ENCODE measurements at regions not wholly inside any gene's neighbourhood (a gene's known extent, or its start where the extent isn't known, plus 50 kb on each side); places are given as distances from the start of the nearest gene placed in this dataset.
"Not testable (repeated sequence)": the region's sequence is repeated elsewhere in the genome, so short reads cannot be mapped to it uniquely, and the experiment has no call there.

DNA sequence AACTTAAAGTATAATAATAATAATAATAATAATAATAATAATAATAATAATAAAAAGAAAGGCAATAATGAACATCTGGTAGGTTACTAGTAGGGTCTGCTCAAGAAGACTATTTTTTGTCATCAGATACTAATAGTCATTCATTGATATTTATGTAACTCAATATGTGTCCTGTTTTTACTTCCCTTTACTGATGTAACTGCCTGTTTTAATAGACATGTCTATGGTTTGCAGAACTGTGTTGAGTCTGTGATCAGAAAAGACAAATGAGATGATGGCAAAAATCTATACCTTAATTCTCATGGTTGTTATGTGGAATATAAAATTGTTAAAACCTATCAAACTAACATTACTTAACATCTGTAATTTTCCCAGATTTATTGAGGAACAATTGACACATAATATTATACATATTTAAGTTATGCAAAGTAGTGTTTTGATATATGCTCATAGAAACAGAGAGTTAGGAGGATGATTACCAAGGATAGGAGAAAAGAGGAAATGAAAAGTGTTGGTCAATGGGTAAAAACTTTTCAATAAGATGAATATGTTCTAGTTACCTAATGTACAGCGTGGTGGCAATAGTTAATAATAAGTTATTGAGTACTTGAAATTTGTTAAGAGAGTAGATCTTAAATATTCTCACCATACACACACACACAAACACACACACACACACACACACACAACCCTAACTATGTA, 699.4 kb downstream of the ZPLD1 start:
- no peak for DNase-seq (ENCODE audit: low read depth in 4 of 4, low spot score in 3 of 4)

GRCh38 chr3:103136621-103137020, 701.8 kb downstream of the ZPLD1 start:
- DNase-seq (ENCODE audit: low read depth in 4 of 4, low spot score in 3 of 4) = no peak

DNA sequence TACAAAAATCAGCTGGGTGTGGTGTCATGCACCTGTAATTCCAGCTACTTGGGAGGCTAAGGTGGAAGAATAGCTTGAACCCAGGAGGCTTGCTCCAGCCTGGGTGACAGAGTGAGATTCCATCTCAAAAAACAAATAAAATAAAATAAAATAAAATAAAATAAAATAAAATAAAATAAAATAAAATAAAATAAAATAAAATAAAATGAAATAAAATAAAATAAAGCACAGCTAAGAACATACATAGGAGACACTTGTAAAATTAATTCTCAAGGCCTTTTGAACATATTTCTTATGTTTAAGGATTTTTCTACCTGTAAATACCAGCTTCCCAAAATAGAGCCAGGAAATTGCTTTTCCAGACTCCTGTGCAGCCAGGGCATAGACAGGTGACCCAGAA, 703.0 kb downstream of the ZPLD1 start:
- DNase-seq (ENCODE audit: low read depth in 4 of 4, low spot score in 3 of 4) = no peak

DNA sequence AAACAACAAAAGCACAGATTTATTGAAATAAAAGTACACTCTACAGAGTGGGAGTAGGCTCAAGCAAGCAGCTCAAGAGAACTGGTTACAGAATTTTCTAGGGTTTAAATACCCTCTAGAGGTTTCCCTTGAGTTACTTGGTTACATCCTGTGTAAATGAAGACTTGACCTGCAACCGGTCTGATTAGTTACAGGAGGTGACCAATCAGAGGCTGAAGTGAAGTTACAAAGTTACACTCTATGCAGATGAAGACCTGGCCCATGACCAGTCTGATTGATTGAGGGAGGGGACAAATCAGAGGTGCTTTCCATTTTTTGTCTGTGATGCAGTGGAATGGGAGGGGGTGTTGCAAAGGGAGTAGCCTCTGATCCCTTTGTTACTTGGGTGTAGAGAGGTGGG, 723.4 kb downstream of the ZPLD1 start:
- DNase-seq (ENCODE audit: low read depth in 4 of 4, low spot score in 3 of 4) = no peak

DNA sequence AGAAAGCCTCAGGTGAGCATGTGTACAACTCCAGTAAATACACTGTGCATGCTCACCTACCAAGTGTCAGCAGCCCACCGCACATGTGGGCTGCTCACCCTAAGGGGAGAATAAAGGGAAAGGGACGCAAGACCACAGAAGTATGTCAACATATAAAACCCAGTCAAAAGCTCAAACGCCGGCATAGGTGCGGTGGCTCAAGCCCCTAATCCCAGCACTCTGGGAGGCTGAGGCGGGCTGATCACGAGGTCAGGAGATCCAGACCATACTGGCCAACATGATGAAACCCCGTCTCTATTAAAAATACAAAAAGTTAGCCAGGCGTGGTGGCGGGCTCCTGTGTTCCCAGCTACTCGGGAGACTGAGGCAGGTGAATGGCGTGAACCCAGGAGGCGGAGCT, 732.1 kb downstream of the ZPLD1 start:
- no peak for DNase-seq (ENCODE audit: low read depth in 4 of 4, low spot score in 3 of 4)

DNA sequence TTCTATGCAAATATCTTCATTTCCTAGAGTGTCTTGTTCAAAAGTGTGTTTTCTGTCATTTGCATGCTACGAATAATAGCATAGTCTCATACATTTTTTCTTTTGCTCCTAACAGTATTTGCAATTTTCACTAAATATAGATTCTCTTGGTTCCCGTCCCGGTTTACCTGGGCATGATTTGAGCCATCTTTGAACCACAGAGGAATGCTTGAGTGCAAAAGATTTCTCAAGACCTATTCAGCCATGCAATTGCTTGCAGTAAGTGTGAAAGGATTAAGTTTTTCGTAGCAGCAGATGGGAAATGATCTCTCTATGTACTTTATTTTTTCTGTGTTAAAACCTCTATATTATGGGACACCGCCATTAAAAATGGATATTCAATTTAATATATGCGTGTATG, 733.0 kb downstream of the ZPLD1 start:
- no peak for DNase-seq (ENCODE audit: low read depth in 4 of 4, low spot score in 3 of 4)

DNA sequence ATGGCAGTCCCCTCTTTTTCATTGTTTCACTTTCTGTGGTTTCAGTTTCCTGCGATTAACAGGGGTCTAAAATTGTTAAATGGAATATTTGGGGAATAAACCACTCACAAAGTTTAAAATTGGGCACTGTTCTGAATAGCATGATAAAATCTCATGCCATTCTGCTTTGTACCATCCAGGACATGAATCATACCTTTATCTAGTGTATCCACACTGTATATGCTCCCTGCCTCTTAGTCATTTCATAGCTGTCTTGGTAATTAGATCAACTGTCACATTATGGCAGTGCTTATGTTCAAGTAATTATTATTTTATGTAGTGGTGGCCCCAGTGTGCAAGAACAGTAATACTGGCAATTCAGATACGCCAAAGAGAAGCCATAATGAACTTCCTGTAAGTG, 734.5 kb downstream of the ZPLD1 start:
- DNase-seq (ENCODE audit: low read depth in 4 of 4, low spot score in 3 of 4) = no peak

DNA sequence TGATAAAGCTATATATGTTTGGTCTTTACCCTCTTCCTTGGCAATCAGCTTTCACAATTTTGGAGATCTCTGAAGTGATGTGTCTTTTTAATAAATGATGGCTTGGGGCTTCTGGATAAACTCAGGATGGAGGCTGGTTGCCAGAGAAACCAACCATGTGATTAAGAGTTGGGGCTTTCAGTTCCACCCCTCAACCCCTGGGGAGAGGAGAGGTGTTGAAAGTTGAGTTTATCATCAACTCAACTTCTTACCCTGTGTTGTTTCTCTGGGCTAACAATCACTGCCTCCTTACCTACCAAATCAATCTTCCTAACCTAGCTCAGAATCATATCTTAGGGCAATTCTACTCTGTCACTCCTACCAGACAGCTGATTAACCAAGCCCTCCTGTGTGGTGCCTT, 735.8 kb downstream of the ZPLD1 start:
- DNase-seq (ENCODE audit: low read depth in 4 of 4, low spot score in 3 of 4) = no peak

DNA sequence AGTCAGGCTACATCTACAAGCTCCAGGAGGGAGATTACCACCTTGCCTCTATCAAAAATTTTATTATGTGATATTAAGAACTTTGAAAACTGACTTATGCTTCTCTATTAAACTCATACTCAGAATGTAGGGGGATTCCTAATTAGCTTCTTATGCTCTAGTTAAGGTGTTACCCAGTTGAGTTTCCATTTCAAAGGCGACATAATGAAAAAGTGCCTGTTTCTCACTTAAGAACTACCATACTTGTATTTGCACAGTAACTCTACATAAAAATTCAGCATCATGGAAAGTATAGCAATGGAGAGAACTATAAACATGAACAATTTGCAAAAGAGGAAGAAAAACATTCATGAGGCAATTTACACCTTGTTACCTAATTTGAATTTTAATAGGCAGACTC, 739.1 kb downstream of the ZPLD1 start:
- no peak for DNase-seq (ENCODE audit: low read depth in 4 of 4, low spot score in 3 of 4)

GRCh38 chr3:103181160-103181559, 746.3 kb downstream of the ZPLD1 start:
- DNase-seq (ENCODE audit: low read depth in 4 of 4, low spot score in 3 of 4) = no peak

GRCh38 chr3:103184772-103185171, 750.0 kb downstream of the ZPLD1 start:
- no peak for DNase-seq (ENCODE audit: low read depth in 4 of 4, low spot score in 3 of 4)

DNA sequence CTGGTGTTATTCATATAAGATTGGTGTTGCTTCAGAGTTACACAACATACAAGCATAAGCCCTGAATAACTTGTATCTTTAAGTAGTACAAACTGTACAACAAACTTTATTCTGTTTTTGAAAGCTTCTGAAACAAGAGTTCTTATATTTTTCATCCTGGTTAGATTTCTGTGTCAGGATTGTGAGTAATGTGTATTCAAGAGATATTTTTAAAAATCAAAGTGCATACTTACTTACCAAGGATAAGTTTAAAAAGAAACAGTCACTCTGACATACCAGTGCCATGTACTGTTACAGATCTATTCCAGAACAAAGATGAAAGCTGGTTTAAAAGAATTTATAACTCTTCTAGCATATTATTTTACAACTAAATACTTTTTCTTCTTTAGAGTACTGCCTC, 755.1 kb downstream of the ZPLD1 start:
- no peak for DNase-seq (ENCODE audit: low read depth in 4 of 4, low spot score in 3 of 4)

- no peak for DNase-seq (ENCODE audit: low read depth in 4 of 4, low spot score in 3 of 4)
Observed at GRCh38 chr3:103195216-103195615, 760.4 kb downstream of the ZPLD1 start.

GRCh38 chr3:103203441-103203840, 768.6 kb downstream of the ZPLD1 start:
- DNase-seq (ENCODE audit: low read depth in 4 of 4, low spot score in 3 of 4) = no peak

DNA sequence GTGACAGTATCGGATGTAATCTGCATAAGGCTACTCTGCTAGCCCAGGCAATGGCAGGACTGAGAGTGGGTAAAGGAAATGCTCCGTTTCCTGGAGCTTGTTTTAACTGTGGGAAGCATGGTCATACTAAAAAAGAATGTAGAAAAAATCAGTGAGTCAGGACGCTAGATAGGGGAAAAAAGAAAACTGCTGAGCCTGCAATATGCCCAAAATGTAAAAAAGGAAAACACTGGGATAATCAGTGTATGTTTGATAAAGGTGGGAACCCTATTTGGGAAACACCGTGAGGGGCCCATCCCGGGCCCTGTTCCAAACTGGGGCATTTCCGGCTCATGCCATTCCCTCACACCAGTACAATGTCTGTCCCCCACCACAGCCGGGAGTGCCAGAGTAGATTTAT, 775.8 kb downstream of the ZPLD1 start:
- no peak for DNase-seq (ENCODE audit: low read depth in 4 of 4, low spot score in 3 of 4)

DNA sequence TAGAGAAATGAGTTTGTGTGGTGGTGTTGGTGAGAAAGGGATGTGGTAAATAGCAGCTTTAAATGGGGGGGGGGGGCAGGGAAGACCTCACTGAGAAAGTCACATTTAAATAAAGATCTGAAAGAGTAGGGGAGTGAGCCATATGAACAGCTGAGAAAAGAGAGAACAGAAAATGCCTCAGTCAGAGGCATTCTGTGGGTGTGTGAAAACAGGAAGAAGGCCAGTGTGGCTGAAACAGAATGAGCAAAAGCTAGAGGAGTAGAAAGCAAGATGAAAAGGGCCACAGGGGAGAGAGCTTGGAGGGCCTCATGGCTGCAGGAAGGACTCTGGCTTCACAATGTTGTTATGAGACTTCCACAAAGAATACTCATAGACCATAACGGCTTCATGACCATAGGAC, 783.3 kb downstream of the ZPLD1 start:
- no peak for DNase-seq (ENCODE audit: low read depth in 4 of 4, low spot score in 3 of 4)

DNA sequence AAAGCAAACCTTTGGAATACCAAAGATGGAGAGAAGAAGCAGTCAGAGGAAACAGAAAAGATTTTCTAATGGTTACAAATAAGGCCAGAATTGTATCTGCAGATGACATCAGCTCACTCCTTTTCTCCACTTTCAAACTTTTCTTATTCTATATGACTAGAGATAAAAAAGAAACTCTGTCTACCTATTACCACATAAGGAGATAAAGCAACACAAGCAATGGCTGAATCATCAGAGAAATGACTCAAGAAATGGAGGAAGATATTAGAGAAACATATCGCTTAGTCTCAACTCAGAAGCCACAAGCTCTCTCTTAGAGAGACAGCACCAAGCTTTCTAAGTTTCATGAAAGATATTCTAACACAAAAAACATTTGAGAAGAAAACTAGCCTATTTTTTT, 784.0 kb downstream of the ZPLD1 start:
- DNase-seq (ENCODE audit: low read depth in 4 of 4, low spot score in 3 of 4) = no peak

GRCh38 chr3:103227651-103228050, 792.8 kb downstream of the ZPLD1 start:
- no peak for DNase-seq (ENCODE audit: low read depth in 4 of 4, low spot score in 3 of 4)

- DNase-seq (ENCODE audit: low read depth in 4 of 4, low spot score in 3 of 4) = no peak
Observed at GRCh38 chr3:103247459-103247858, 812.6 kb downstream of the ZPLD1 start.

GRCh38 chr3:103254827-103255226, 820.0 kb downstream of the ZPLD1 start:
- DNase-seq (ENCODE audit: low read depth in 4 of 4, low spot score in 3 of 4) = not testable (repeated sequence)

- no peak for DNase-seq (ENCODE audit: low read depth in 4 of 4, low spot score in 3 of 4)
Observed at GRCh38 chr3:103269287-103269686, 834.5 kb downstream of the ZPLD1 start.

GRCh38 chr3:103271575-103271974, 836.8 kb downstream of the ZPLD1 start:
- no peak for DNase-seq (ENCODE audit: low read depth in 4 of 4, low spot score in 3 of 4)

DNA sequence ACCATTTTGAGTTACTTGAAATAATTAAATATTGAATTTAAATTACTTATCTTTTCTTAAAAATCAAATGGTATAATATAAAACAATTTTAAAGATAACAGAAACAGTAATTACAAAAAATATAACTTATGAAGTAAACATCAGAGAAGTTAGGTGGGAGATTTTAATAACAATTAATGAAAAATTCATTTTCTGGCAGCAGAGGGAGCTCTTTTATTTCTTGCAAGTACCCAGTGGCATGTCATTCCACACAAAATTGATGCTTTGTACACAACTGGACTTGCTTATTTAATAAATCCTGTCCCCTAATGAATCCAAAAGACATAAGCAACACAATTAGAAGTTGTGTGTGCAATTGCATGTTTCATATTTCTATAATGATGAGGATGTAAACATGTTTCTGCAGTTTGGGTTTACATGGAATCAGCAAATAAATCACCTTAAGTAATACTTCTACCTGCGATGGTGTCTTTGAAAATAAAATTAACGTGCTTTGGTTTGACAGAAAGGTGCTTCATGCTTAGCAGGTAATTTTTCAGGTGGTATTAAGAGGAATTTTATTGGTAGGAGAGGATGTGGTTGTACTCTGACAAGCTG, 861.3 kb downstream of the ZPLD1 start:
- DNase-seq (ENCODE audit: low read depth in 4 of 4, low spot score in 3 of 4) = peak in 2 of 4 donors; percentile 6 to 22

Measured in right renal pelvis (tissue), 4 donors.